ENCODE measurements at regions not wholly inside any gene's neighbourhood (a gene's known extent, or its start where the extent isn't known, plus 50 kb on each side); places are given as distances from the start of the nearest gene placed in this dataset.
A peak's percentile ranks its signal among the peaks of the same experiment; 100 is the strongest.

DNA sequence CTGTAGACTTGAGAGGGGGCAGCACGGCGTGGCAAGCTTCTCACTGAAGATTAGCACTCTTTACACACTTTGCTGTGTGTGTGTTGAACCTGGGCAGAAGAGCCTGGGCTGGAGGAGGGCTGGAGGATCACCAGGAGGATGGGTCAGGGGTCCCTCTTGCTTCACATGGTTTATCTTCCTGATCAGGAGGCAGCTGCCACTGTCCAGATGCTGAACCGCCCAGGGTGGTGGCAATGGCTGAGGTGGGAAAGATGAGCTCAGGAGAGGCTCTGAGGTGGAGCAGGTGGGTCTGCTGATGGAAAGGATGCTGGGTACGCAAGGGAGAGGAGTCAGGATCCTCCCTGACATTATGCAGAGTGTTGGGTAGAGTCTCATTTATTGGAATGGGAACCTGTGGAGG is 191.5 kb downstream of the RAMP3 start:
- TF ChIP-seq CTCF (IDR thresholded peaks at IDR 0.05) (no peak), MYC (IDR thresholded peaks at IDR 0.05; ENCODE audit: borderline replicate concordance, low read length) (no peak), ELK1 (IDR thresholded peaks at IDR 0.05; ENCODE audit: low read depth, low read length) (no peak), EP300 (IDR thresholded peaks at IDR 0.05) (no peak), REST (IDR thresholded peaks at IDR 0.05) (peak; percentile 56; the same call in 1 of the 2 replicates), CHD2 (IDR thresholded peaks at IDR 0.05; ENCODE audit: low read length, partially characterized antibody) (no peak), POLR2A (IDR thresholded peaks at IDR 0.05; ENCODE audit: low read length) (no peak), HEYL (CRISPR knock-in tag; IDR thresholded peaks at IDR 0.05) (no peak), PHF8 (IDR thresholded peaks at IDR 0.05; ENCODE audit: borderline replicate concordance, low read depth) (no peak), RARB (CRISPR knock-in tag; IDR thresholded peaks at IDR 0.05) (no peak), SMC3 (IDR thresholded peaks at IDR 0.05) (no peak), RAD21 (conservative IDR thresholded peaks at IDR 0.05 in 1 of 2, IDR thresholded peaks at IDR 0.05 in 1 of 2) (no peak)
- TF ChIP-seq, protein P1, sequence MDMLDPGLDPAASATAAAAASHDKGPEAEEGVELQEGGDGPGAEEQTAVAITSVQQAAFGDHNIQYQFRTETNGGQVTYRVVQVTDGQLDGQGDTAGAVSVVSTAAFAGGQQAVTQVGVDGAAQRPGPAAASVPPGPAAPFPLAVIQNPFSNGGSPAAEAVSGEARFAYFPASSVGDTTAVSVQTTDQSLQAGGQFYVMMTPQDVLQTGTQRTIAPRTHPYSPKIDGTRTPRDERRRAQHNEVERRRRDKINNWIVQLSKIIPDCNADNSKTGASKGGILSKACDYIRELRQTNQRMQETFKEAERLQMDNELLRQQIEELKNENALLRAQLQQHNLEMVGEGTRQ (IDR thresholded peaks at IDR 0.05): no peak
- TF ChIP-seq, protein P2, sequence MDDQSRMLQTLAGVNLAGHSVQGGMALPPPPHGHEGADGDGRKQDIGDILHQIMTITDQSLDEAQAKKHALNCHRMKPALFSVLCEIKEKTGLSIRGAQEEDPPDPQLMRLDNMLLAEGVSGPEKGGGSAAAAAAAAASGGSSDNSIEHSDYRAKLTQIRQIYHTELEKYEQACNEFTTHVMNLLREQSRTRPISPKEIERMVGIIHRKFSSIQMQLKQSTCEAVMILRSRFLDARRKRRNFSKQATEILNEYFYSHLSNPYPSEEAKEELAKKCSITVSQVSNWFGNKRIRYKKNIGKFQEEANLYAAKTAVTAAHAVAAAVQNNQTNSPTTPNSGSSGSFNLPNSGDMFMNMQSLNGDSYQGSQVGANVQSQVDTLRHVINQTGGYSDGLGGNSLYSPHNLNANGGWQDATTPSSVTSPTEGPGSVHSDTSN (IDR thresholded peaks at IDR 0.05): no peak
